ENCODE measurements at regions not wholly inside any gene's neighbourhood (a gene's known extent, or its start where the extent isn't known, plus 50 kb on each side); places are given as distances from the start of the nearest gene placed in this dataset.

GRCh38 chr4:37740546-37740945 is 54.4 kb upstream of the RELL1 start:
- Histone ChIP-seq H3K4me3 (ENCODE audit: low read depth, low read length, poor library complexity, severe bottlenecking) (no peak overlapping the region), H3K4me1 (ENCODE audit: insufficient read depth, low read length, severe bottlenecking) (no peaks in the 10 kb centered on the region), H3K27me3 (ENCODE audit: insufficient read depth, low read length) (no peaks in the 10 kb centered on the region), H3K9ac (ENCODE audit: low read length) (no peak overlapping the region), H4K20me1 (ENCODE audit: insufficient read depth, low read length) (no peaks in the 10 kb centered on the region), H3K9me2 (ENCODE audit: low read depth, low read length) (no peaks in the 10 kb centered on the region), H3K9me3 (ENCODE audit: low read length) (no peaks in the 10 kb centered on the region), H3K79me2 (ENCODE audit: insufficient read depth, low read length) (no peaks in the 10 kb centered on the region), H3F3A (ENCODE audit: insufficient read depth, low read length) (no peaks in the 10 kb centered on the region), H2AFZ (ENCODE audit: low read length) (no peak overlapping the region), H3K36me3 (ENCODE audit: insufficient read depth, low read length) (no peaks in the 10 kb centered on the region), H3K4me2 (ENCODE audit: low read length) (no peak overlapping the region), H3K27ac (ENCODE audit: low read depth, low read length, poor library complexity, severe bottlenecking) (no peak overlapping the region)
- TF ChIP-seq CTCF (IDR thresholded peaks at IDR 0.05; ENCODE audit: low read length) (no peak), EZH2 (IDR thresholded peaks at IDR 0.05; ENCODE audit: borderline replicate concordance, low read length) (no peak)

- no peak overlapping the region for H3K27ac ChIP-seq (ENCODE audit: low read depth, low read length, poor library complexity, severe bottlenecking)
- H3K79me2 ChIP-seq (ENCODE audit: insufficient read depth, low read length) = no peaks in the 10 kb centered on the region
- H3K9me2 ChIP-seq (ENCODE audit: low read depth, low read length) = no peaks in the 10 kb centered on the region
- H2AFZ ChIP-seq (ENCODE audit: low read length) = no peak overlapping the region
- no peaks in the 10 kb centered on the region for H3K4me1 ChIP-seq (ENCODE audit: insufficient read depth, low read length, severe bottlenecking)
- H3K9me3 ChIP-seq (ENCODE audit: low read length) = no peaks in the 10 kb centered on the region
- H3K4me2 ChIP-seq (ENCODE audit: low read length) = no peak overlapping the region
- H3K27me3 ChIP-seq (ENCODE audit: insufficient read depth, low read length) = no peaks in the 10 kb centered on the region; the same call in 1 of the 2 replicates
- H4K20me1 ChIP-seq (ENCODE audit: insufficient read depth, low read length) = no peaks in the 10 kb centered on the region
- H3F3A ChIP-seq (ENCODE audit: insufficient read depth, low read length) = no peaks in the 10 kb centered on the region
- no peak overlapping the region for H3K4me3 ChIP-seq (ENCODE audit: low read depth, low read length, poor library complexity, severe bottlenecking)
- H3K9ac ChIP-seq (ENCODE audit: low read length) = no peak overlapping the region
- TF ChIP-seq EZH2 (IDR thresholded peaks at IDR 0.05; ENCODE audit: borderline replicate concordance, low read length) (no peak), CTCF (IDR thresholded peaks at IDR 0.05; ENCODE audit: low read length) (no peak)
- no peaks in the 10 kb centered on the region for H3K36me3 ChIP-seq (ENCODE audit: insufficient read depth, low read length)
Measured at GRCh38 chr4:37737466-37737865, 51.3 kb upstream of the RELL1 start.
